Hypothalamus (tissue), 51 donors: ENCODE measurements at regions not wholly inside any gene's neighbourhood (a gene's known extent, or its start where the extent isn't known, plus 50 kb on each side); places are given as distances from the start of the nearest gene placed in this dataset.

Experiments used
- DNase-seq, 51 donors: peaks; one replicate each; lab custom pipeline; 2025; lab: John Stamatoyannopoulos, UW

- no peak for DNase-seq
These were observed 220.5 kb downstream of the CENPF start for GRCh38 chr1:214823311-214824117.

- DNase-seq, result no peak
These were observed 221.8 kb downstream of the CENPF start for GRCh38 chr1:214824763-214825162.

- no peak for DNase-seq
These were observed 223.6 kb downstream of the CENPF start for GRCh38 chr1:214826619-214827018.

GRCh38 chr1:214827883-214828282 lies 224.9 kb downstream of the CENPF start:
- no peak for DNase-seq

GRCh38 chr1:214830941-214831340 lies 227.9 kb downstream of the CENPF start:
- no peak for DNase-seq

GRCh38 chr1:214831956-214832355 lies 229.0 kb downstream of the CENPF start:
- no peak for DNase-seq

- DNase-seq, result no peak
These were observed 230.3 kb downstream of the CENPF start for GRCh38 chr1:214833178-214833756.

GRCh38 chr1:214837376-214837775 lies 234.4 kb downstream of the CENPF start:
- no peak for DNase-seq

- no peak for DNase-seq
These were observed 235.4 kb downstream of the CENPF start for GRCh38 chr1:214838351-214838750.

- no peak for DNase-seq
These were observed 237.4 kb downstream of the CENPF start for GRCh38 chr1:214840356-214840755.

GRCh38 chr1:214842856-214843255 lies 239.7 kb upstream of the KCNK2 start:
- no peak for DNase-seq

- DNase-seq, result no peak
These were observed 239.3 kb upstream of the KCNK2 start for GRCh38 chr1:214843281-214843680.

GRCh38 chr1:214844319-214844718 lies 238.2 kb upstream of the KCNK2 start:
- no peak for DNase-seq

- no peak for DNase-seq
These were observed 236.3 kb upstream of the KCNK2 start for GRCh38 chr1:214846276-214846675.

GRCh38 chr1:214847071-214847810 lies 235.3 kb upstream of the KCNK2 start:
- no peak for DNase-seq

GRCh38 chr1:214848101-214848500 lies 234.4 kb upstream of the KCNK2 start:
- DNase-seq, result no peak

- DNase-seq, result no peak
These were observed 232.0 kb upstream of the KCNK2 start for GRCh38 chr1:214850432-214851050.

GRCh38 chr1:214853340-214853739 lies 229.2 kb upstream of the KCNK2 start:
- no peak for DNase-seq

- DNase-seq, result no peak
These were observed 228.2 kb upstream of the KCNK2 start for GRCh38 chr1:214854126-214854875.

GRCh38 chr1:214856843-214857242 lies 225.7 kb upstream of the KCNK2 start:
- no peak for DNase-seq

- no peak for DNase-seq
These were observed 224.8 kb upstream of the KCNK2 start for GRCh38 chr1:214857716-214858115.
